Fibroblast of skin of right quadriceps (primary cell): ENCODE measurements at regions not wholly inside any gene's neighbourhood (a gene's known extent, or its start where the extent isn't known, plus 50 kb on each side); places are given as distances from the start of the nearest gene placed in this dataset.
A peak's percentile ranks its signal among the peaks of the same experiment; 100 is the strongest.

Source experiments
- DNase-seq: peaks from one replicate; pipeline ENCODE4 v3.0.0-alpha.2; 2013

DNA sequence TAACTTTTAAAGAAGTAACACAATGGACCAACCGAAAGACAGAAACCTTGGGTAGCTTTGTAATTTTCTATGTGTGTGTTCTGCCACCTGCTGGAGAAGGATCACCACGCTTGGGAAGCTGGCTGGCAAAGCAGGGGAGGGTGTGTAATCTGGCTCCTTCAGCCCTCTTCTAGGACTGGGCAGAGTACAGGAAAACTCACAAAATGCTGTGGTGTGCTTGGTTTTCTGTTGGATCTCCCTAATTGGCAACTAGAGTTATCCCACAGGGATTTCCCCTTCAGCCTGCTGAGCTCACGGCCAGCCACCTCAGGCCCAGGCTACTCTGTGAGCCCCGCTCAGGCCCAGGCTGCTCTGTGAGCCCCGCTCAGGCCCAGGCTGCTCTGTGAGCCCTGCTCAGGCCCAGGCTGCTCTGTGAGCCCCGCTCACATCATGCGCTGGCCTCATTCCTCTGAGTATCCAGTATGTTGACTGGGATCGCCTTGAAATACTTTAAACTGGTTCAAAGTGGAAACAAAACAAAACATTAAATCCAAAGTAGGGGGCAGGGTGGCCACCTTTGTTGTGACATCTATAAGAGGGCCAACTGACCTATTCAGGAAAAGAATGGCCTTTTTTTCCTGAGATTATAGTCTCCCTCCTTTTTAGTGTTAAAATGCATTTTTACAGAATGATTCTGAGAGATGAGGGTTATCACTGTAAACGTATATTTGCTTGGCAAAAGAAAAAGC lies 52.0 kb upstream of the RNU6-8 start:
- DNase-seq, result peak; percentile 68

DNA sequence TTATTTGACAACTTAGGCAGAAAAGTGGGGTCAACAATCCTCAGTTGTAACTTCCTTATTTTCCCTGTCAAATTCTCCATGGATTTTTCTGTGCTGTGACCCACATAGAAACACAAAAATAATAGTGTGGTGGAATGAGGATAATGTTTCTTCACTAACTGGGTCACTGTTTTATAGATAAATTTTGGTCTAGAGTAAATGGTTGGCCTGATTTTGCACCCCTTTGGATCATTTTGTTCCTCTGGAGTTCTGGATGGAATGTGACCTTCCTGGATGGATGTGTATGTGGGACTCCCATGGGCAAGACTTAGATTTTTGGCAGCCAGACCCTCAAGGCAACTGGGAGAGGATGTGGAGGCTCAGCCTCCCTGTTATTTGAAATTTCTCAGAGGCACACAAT lies 52.7 kb upstream of the RNU6-8 start:
- DNase-seq, result no peak

DNA sequence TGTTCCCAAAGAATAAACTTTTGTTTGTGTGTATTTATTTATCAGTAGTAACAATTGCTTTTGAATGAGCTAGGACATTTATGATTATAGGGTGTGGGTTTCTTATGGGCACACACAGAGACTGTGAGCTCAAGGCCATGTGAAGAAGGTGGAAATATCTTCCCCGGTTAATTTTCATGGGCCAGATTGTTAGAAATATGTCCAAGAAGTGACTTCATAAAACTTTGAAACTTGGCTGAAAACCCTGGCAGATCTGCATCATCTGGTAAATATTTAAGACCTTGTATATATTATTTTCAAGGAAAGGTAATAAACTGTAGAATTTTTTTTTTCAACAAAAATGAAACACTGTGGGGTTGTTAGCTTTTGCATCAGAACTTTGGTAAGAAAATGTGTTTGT lies 53.5 kb upstream of the RNU6-8 start:
- peak; percentile 34 for DNase-seq

- no peak for DNase-seq
Observed at GRCh38 chr14:32258336-32258993, 55.4 kb upstream of the RNU6-8 start.

DNA sequence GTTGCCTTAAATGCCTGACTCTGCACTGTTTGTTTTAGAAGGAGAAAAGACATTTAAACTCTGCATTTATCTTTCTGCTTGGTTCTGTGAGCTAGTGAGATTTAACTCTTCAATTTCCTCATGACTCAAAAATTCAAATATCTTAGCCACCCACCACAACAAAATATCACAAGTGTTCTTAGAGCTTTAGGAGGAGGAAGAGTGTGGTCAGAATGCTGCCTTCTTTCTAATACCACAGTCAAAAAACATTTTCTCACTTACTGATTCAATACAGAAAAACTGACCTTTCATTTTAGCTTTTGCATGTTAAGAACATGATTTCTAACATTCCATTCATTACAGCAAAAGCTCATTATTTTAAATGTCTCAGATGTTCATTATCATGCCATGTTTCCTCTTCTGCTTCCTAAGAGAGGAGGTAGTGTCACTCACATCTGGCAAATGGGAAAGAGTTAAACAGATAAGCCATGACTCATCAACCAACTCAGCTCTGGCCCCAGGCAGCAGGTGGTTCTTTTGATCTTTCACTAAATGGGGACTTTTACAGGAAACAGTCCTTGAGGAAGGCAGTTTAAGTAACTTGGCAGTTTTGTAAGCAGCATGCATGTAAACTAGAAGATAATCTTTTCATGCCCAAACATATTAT lies 56.4 kb upstream of the RNU6-8 start:
- peak; percentile 39 for DNase-seq

- no peak for DNase-seq
Observed at GRCh38 chr14:32263939-32264567, 61.0 kb upstream of the RNU6-8 start.

DNA sequence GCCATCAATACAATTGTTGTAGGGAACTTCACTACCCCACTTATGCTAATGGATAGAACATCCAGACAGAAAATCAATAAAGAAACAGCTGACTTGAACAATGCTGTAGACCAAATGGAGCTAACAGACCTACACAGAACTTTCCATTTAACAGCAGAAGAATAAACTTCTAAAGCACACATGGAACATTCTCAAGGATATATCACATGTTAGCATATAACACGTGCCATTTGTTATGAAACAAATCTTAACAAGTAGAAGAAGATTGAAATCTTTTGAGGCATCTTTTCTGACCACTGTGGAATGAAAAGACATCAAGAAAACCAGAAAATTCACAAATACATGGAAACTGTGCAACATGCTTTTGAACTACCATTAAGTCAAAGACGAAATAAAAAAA lies 62.5 kb upstream of the RNU6-8 start:
- no peak for DNase-seq

- no peak for DNase-seq
Observed at GRCh38 chr14:32277998-32278397, 51.1 kb upstream of the AKAP6 start.
